SK-N-MC (cell line): ENCODE measurements at regions not wholly inside any gene's neighbourhood (a gene's known extent, or its start where the extent isn't known, plus 50 kb on each side); places are given as distances from the start of the nearest gene placed in this dataset.

Experiments used
- EZH2 ChIP-seq: fragments of 200-600 bp; sonication (generic); IDR thresholded peaks from one replicate; pipeline ENCODE4 v1.6.1; 2017; ENCODE audit warnings: antibody characterized with exemption
- FOXP2 ChIP-seq: optimal IDR thresholded peaks from 2 replicates; pipeline ENCODE3; 2011; ENCODE audit warnings: mild to moderate bottlenecking, moderate library complexity; ENCODE audit not compliant: insufficient read depth; ENCODE audit errors: extremely low read length, control extremely low read depth

- TF ChIP-seq FOXP2 (no peak), EZH2 (no peak)
Observed at GRCh38 chr15:95699578-95699977, 630.9 kb upstream of the NR2F2 start.
